ENCODE measurements at regions not wholly inside any gene's neighbourhood (a gene's known extent, or its start where the extent isn't known, plus 50 kb on each side); places are given as distances from the start of the nearest gene placed in this dataset.

DNA sequence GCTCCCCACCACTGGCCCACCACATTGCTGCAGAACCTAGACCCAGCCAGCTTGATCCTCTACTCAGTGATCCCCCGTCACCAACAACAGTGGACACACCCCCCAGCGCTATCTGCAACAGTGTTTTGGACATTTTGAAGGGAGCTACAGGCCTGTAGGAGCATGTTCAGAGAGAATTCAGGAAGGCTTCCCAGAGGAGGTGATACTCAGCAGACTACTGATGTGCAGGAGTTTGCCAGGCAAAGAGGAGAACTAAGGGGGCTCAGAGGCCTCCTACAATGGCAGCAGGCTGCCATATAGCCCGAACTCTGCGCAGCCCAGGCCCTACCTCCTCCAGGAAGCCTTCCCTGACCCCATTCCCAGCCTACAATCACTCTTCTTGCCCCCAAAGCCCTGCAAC, 70.0 kb downstream of the SYNE3 start (continued):
- TF ChIP-seq, protein P1, sequence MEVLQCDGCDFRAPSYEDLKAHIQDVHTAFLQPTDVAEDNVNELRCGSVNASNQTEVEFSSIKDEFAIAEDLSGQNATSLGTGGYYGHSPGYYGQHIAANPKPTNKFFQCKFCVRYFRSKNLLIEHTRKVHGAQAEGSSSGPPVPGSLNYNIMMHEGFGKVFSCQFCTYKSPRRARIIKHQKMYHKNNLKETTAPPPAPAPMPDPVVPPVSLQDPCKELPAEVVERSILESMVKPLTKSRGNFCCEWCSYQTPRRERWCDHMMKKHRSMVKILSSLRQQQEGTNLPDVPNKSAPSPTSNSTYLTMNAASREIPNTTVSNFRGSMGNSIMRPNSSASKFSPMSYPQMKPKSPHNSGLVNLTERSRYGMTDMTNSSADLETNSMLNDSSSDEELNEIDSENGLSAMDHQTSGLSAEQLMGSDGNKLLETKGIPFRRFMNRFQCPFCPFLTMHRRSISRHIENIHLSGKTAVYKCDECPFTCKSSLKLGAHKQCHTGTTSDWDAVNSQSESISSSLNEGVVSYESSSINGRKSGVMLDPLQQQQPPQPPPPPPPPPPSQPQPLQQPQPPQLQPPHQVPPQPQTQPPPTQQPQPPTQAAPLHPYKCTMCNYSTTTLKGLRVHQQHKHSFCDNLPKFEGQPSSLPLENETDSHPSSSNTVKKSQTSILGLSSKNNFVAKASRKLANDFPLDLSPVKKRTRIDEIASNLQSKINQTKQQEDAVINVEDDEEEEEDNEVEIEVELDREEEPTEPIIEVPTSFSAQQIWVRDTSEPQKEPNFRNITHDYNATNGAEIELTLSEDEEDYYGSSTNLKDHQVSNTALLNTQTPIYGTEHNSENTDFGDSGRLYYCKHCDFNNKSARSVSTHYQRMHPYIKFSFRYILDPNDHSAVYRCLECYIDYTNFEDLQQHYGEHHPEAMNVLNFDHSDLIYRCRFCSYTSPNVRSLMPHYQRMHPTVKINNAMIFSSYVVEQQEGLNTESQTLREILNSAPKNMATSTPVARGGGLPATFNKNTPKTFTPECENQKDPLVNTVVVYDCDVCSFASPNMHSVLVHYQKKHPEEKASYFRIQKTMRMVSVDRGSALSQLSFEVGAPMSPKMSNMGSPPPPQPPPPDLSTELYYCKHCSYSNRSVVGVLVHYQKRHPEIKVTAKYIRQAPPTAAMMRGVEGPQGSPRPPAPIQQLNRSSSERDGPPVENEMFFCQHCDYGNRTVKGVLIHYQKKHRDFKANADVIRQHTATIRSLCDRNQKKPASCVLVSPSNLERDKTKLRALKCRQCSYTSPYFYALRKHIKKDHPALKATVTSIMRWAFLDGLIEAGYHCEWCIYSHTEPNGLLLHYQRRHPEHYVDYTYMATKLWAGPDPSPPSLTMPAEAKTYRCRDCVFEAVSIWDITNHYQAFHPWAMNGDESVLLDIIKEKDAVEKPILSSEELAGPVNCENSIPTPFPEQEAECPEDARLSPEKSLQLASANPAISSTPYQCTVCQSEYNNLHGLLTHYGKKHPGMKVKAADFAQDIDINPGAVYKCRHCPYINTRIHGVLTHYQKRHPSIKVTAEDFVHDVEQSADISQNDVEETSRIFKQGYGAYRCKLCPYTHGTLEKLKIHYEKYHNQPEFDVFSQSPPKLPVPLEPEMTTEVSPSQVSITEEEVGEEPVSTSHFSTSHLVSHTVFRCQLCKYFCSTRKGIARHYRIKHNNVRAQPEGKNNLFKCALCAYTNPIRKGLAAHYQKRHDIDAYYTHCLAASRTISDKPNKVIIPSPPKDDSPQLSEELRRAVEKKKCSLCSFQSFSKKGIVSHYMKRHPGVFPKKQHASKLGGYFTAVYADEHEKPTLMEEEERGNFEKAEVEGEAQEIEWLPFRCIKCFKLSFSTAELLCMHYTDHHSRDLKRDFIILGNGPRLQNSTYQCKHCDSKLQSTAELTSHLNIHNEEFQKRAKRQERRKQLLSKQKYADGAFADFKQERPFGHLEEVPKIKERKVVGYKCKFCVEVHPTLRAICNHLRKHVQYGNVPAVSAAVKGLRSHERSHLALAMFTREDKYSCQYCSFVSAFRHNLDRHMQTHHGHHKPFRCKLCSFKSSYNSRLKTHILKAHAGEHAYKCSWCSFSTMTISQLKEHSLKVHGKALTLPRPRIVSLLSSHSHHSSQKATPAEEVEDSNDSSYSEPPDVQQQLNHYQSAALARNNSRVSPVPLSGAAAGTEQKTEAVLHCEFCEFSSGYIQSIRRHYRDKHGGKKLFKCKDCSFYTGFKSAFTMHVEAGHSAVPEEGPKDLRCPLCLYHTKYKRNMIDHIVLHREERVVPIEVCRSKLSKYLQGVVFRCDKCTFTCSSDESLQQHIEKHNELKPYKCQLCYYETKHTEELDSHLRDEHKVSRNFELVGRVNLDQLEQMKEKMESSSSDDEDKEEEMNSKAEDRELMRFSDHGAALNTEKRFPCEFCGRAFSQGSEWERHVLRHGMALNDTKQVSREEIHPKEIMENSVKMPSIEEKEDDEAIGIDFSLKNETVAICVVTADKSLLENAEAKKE (CRISPR knock-in tag; IDR thresholded peaks at IDR 0.05) = no peak
- TF ChIP-seq JUNB (IDR thresholded peaks at IDR 0.05; ENCODE audit: unreplicated experiment) (no peak), POLR2AphosphoS5 (IDR thresholded peaks at IDR 0.05; ENCODE audit: low read depth) (no peak), CREB1 (CRISPR knock-in tag; IDR thresholded peaks at IDR 0.05; ENCODE audit: low read depth) (no peak), EZH2phosphoT487 (IDR thresholded peaks at IDR 0.05; ENCODE audit: unreplicated experiment) (no peak), ZNF114 (CRISPR knock-in tag; IDR thresholded peaks at IDR 0.05) (no peak), NANOG (IDR thresholded peaks at IDR 0.05; ENCODE audit: borderline replicate concordance) (no peak), CTCF (conservative IDR thresholded peaks at IDR 0.05; ENCODE audit: low read depth in 2 of 2) (no peak), STAT1 (IDR thresholded peaks at IDR 0.05; ENCODE audit: unreplicated experiment) (no peak)
- TF ChIP-seq, protein P2, sequence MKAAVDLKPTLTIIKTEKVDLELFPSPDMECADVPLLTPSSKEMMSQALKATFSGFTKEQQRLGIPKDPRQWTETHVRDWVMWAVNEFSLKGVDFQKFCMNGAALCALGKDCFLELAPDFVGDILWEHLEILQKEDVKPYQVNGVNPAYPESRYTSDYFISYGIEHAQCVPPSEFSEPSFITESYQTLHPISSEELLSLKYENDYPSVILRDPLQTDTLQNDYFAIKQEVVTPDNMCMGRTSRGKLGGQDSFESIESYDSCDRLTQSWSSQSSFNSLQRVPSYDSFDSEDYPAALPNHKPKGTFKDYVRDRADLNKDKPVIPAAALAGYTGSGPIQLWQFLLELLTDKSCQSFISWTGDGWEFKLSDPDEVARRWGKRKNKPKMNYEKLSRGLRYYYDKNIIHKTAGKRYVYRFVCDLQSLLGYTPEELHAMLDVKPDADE (IDR thresholded peaks at IDR 0.05) = no peak
